CD14-positive monocyte (primary cell): ENCODE measurements at regions not wholly inside any gene's neighbourhood (a gene's known extent, or its start where the extent isn't known, plus 50 kb on each side); places are given as distances from the start of the nearest gene placed in this dataset.
A peak's percentile ranks its signal among the peaks of the same experiment; 100 is the strongest.

Experiments
- DNase-seq, 3 donors: peaks; one replicate each; pipeline ENCODE4 v3.0.0-alpha.2; 2011 to 2022
- H2AFZ ChIP-seq: 2 replicates; pipeline ENCODE4 v1.6.0; 2012; ENCODE audit warnings: mild to moderate bottlenecking, low read depth, low read length, inconsistent platforms; ENCODE audit not compliant: insufficient read depth, poor library complexity, severe bottlenecking
- H3K27ac ChIP-seq, 2 donors: 1 replicate in 1 of 2; 2 replicates in 1 of 2; pipeline ENCODE4 v1.5.1; 2012 to 2013; ENCODE audit warnings: low read length in 2 of 2, control low read depth in 1 of 2, inconsistent platforms in 1 of 2, low read depth in 1 of 2, mild to moderate bottlenecking in 1 of 2
- H3K27me3 ChIP-seq, 2 donors: one replicate each; pipeline versions ENCODE4 v1.6.0 to v1.6.1; 2011 to 2013; ENCODE audit warnings: low read length in 2 of 2; ENCODE audit not compliant: control insufficient read depth in 2 of 2, insufficient read depth in 2 of 2
- H3K36me3 ChIP-seq, 2 donors: replicated peaks in 1 of 2; 1 replicate in 1 of 2; 2 replicates in 1 of 2; pipeline versions ENCODE4 v1.5.1 to v1.6.1; 2012 to 2013; ENCODE audit warnings: low read length in 2 of 2, control low read depth in 1 of 2, inconsistent platforms in 1 of 2, mild to moderate bottlenecking in 1 of 2; ENCODE audit not compliant: insufficient read depth in 2 of 2, control insufficient read depth in 1 of 2
- H3K4me1 ChIP-seq, 2 donors: 1 replicate in 1 of 2; 2 replicates in 1 of 2; pipeline versions ENCODE4 v1.5.1 to v1.6.1; 2012 to 2013; ENCODE audit warnings: low read length in 2 of 2, control low read depth in 1 of 2, inconsistent platforms in 1 of 2, mild to moderate bottlenecking in 1 of 2, moderate library complexity in 1 of 2; ENCODE audit not compliant: insufficient read depth in 2 of 2, control insufficient read depth in 1 of 2
- H3K4me2 ChIP-seq: replicated peaks from 2 replicates; pipeline ENCODE3; 2012; ENCODE audit warnings: low read length, moderate library complexity, mild to moderate bottlenecking; ENCODE audit not compliant: poor library complexity, severe bottlenecking; ENCODE audit errors: extremely low read depth
- H3K4me3 ChIP-seq, 3 experiments: fragments of 200-600 bp in 1 of 3; sonication (generic) in 1 of 3; replicated peaks in 1 of 3; 1 replicate in 2 of 3; 2 replicates in 1 of 3; pipeline ENCODE4 v1.5.1; 2011 to 2013; ENCODE audit warnings: low read length in 3 of 3, mild to moderate bottlenecking in 3 of 3, control low read depth in 2 of 3, low read depth in 2 of 3, inconsistent platforms in 1 of 3, moderate library complexity in 1 of 3
- H3K79me2 ChIP-seq: 2 replicates; pipeline ENCODE4 v1.6.0; 2012; ENCODE audit warnings: mild to moderate bottlenecking, control low read depth, inconsistent platforms, low read length, moderate library complexity; ENCODE audit not compliant: insufficient read depth
- H3K9ac ChIP-seq: 2 replicates; pipeline ENCODE4 v1.6.0; 2017; ENCODE audit warnings: low read length, mild to moderate bottlenecking; ENCODE audit not compliant: insufficient read depth, poor library complexity, severe bottlenecking
- H3K9me3 ChIP-seq, 2 donors: replicated peaks in 1 of 2; 1 replicate in 1 of 2; 2 replicates in 1 of 2; pipeline versions ENCODE4 v1.5.1 to v1.6.1; 2012 to 2013; ENCODE audit warnings: low read length in 2 of 2, control low read depth in 1 of 2; ENCODE audit not compliant: control insufficient read depth in 1 of 2, insufficient read depth in 1 of 2
- H4K20me1 ChIP-seq: 2 replicates; pipeline ENCODE4 v1.6.0; 2012; ENCODE audit warnings: mild to moderate bottlenecking, low read length, control low read depth, moderate library complexity; ENCODE audit not compliant: insufficient read depth
- H3K27ac Mint-ChIP-seq, 7 donors: one replicate each; pipeline ENCODE4 v1.8.0; 2020; ENCODE audit warnings: mild to moderate bottlenecking in 7 of 7, mixed read lengths in 7 of 7, moderate library complexity in 6 of 7, inconsistent platforms in 2 of 7
- H3K27me3 Mint-ChIP-seq, 3 donors: one replicate each; pipeline ENCODE4 v1.8.0; 2021 to 2022; ENCODE audit warnings: low read depth in 3 of 3, mild to moderate bottlenecking in 3 of 3, mixed read lengths in 3 of 3, moderate library complexity in 3 of 3, inconsistent platforms in 1 of 3
- H3K36me3 Mint-ChIP-seq, 2 donors: one replicate each; pipeline ENCODE4 v1.8.0; 2020; ENCODE audit warnings: mixed read lengths in 2 of 2, inconsistent platforms in 1 of 2, mild to moderate bottlenecking in 1 of 2
- H3K4me1 Mint-ChIP-seq: one replicate; pipeline ENCODE4 v1.8.0; 2020; ENCODE audit warnings: mild to moderate bottlenecking, mixed read lengths
- H3K4me3 Mint-ChIP-seq, 2 donors: one replicate each; pipeline ENCODE4 v1.8.0; 2020; ENCODE audit warnings: mild to moderate bottlenecking in 2 of 2, mixed read lengths in 2 of 2, moderate library complexity in 1 of 2
- H3K9me3 Mint-ChIP-seq, 7 donors: one replicate each; pipeline ENCODE4 v1.8.0; 2020 to 2022; ENCODE audit warnings: mixed read lengths in 7 of 7, mild to moderate bottlenecking in 6 of 7, moderate library complexity in 6 of 7, inconsistent platforms in 2 of 7
- CTCF ChIP-seq: fragments of 200-600 bp; IDR thresholded peaks from one replicate; pipeline ENCODE4 v1.8.0; 2022; ENCODE audit warnings: antibody characterized with exemption, mild to moderate bottlenecking
- WGBS: methylation state at CpG from one replicate; pipeline ENCODE4 v1.1.5; 2013; ENCODE audit warnings: missing lambda C conversion rate; ENCODE audit not compliant: insufficient coverage; 5-methylcytosine and 5-hydroxymethylcytosine counted together
- intact Hi-C, 2 donors: fragments of 100-400 bp; cut with micrococcal nuclease; formaldehyde crosslinking; loops; one replicate each; pipeline versions ENCODE4 v1.15.0 to v1.15.1; 2023

- Histone ChIP-seq H3K4me3 (no peak overlapping the region), H3K79me2 (no peaks in the 10 kb centered on the region), H3K27me3 (peaks cover 18 to 24% of the 10 kb centered on the region in 2 donors), H3K9ac (no peak overlapping the region), H4K20me1 (no peaks in the 10 kb centered on the region), H2AFZ (no peak overlapping the region), H3K36me3 (no peaks in the 10 kb centered on the region), H3K4me2 (no peak overlapping the region), H3K9me3 (no peaks in the 10 kb centered on the region), H3K27ac (no peak overlapping the region), H3K4me1 (no peaks in the 10 kb centered on the region)
- TF ChIP-seq CTCF, result no peak
- no peak overlapping the region for H3K4me3 Mint-ChIP-seq
- no peak overlapping the region for H3K27ac Mint-ChIP-seq
- intact Hi-C loops, result no loop called here
- H3K36me3 Mint-ChIP-seq, result no peaks in the 10 kb centered on the region
- peaks cover 0 to 4% (median 0%) of the 10 kb centered on the region in 7 donors for H3K9me3 Mint-ChIP-seq
- 76% methylated on average over 6 of the region's 6 CpGs for WGBS
- peaks cover 25 to 32% (median 26%) of the 10 kb centered on the region in 3 donors for H3K27me3 Mint-ChIP-seq
- no peaks in the 10 kb centered on the region for H3K4me1 Mint-ChIP-seq
- DNase-seq, result no peak
These were observed 241.6 kb downstream of the LMX1A start for GRCh38 chr1:165114889-165115285.

GRCh38 chr1:165114022-165114888, 242.3 kb downstream of the LMX1A start:
- Histone ChIP-seq H3K4me3 (no peak overlapping the region), H3K9ac (no peak overlapping the region), H3K9me3 (no peaks in the 10 kb centered on the region), H3K27me3 (peaks cover 16 to 24% of the 10 kb centered on the region in 2 donors), H3K36me3 (no peaks in the 10 kb centered on the region), H3K79me2 (no peaks in the 10 kb centered on the region), H2AFZ (no peak overlapping the region), H4K20me1 (no peaks in the 10 kb centered on the region), H3K4me2 (no peak overlapping the region), H3K4me1 (no peaks in the 10 kb centered on the region), H3K27ac (no peak overlapping the region)
- H3K27ac Mint-ChIP-seq, result no peak overlapping the region
- 45% methylated on average over 6 of the region's 14 CpGs for WGBS
- H3K27me3 Mint-ChIP-seq, result peaks cover 24 to 28% (median 24%) of the 10 kb centered on the region in 3 donors
- no peak overlapping the region for H3K4me3 Mint-ChIP-seq
- no peak for DNase-seq
- H3K4me1 Mint-ChIP-seq, result no peaks in the 10 kb centered on the region
- peak; percentile 74 for TF ChIP-seq CTCF
- no peaks in the 10 kb centered on the region for H3K36me3 Mint-ChIP-seq
- intact Hi-C loops, result no loop called here
- peaks cover 0 to 4% (median 0%) of the 10 kb centered on the region in 7 donors for H3K9me3 Mint-ChIP-seq
